Prostate gland (tissue), 1 donor: ENCODE measurements at regions not wholly inside any gene's neighbourhood (a gene's known extent, or its start where the extent isn't known, plus 50 kb on each side); places are given as distances from the start of the nearest gene placed in this dataset.

ENCODE experiments used
- POLR2A ChIP-seq: fragments of 450-650 bp; IDR thresholded peaks from one replicate; pipeline ENCODE4 v1.6.1; 2016; ENCODE audit warnings: antibody characterized with exemption, mild to moderate bottlenecking
- POLR2AphosphoS5 ChIP-seq: sonication (generic); formaldehyde crosslinking; IDR thresholded peaks from one replicate; pipeline ENCODE4 v1.6.1; 2017; ENCODE audit warnings: antibody characterized with exemption

GRCh38 chr1:94651076-94651475 lies 109.5 kb upstream of the F3 start:
- no peak for TF ChIP-seq POLR2AphosphoS5
- no peak for TF ChIP-seq POLR2A
